Muscle of arm (tissue), 1 donor: ENCODE measurements at regions not wholly inside any gene's neighbourhood (a gene's known extent, or its start where the extent isn't known, plus 50 kb on each side); places are given as distances from the start of the nearest gene placed in this dataset.
A peak's percentile ranks its signal among the peaks of the same experiment; 100 is the strongest.

ENCODE experiments used
- DNase-seq: peaks from one replicate; pipeline ENCODE4 v3.0.0-alpha.2; 2013

DNA sequence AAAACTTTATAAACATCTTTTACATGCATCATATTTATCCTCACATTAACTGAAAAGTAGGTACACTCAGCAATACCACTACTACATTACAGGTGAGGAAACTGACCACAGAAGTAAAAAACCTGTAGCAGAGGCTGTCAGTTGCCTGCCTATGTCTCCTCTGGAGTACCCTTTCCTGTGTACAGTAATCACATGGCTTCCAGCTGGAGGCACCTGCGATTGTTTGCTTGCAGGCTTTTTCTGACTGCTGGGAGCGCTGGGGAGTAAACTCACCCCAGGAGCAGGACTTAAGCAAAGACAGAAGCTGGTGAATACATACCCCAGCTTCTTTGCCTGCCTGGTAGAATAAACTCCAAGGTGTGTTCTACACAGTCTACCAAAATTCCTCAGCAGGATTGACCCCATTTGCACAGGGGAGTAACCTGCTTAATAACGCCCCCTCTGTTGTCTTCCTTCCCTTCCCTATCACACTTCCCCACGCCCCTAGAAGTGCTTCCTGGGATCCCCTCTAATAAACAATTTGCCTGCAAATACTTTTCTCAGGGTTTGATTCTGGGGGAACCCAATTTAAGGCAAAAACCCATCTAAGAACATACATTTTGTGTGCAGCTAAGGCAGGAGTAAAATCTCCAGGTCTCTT is 138.9 kb downstream of the PTH2R start:
- no peak for DNase-seq

- no peak for DNase-seq
Observed at GRCh38 chr2:208546107-208546506, 139.5 kb downstream of the PTH2R start.

DNA sequence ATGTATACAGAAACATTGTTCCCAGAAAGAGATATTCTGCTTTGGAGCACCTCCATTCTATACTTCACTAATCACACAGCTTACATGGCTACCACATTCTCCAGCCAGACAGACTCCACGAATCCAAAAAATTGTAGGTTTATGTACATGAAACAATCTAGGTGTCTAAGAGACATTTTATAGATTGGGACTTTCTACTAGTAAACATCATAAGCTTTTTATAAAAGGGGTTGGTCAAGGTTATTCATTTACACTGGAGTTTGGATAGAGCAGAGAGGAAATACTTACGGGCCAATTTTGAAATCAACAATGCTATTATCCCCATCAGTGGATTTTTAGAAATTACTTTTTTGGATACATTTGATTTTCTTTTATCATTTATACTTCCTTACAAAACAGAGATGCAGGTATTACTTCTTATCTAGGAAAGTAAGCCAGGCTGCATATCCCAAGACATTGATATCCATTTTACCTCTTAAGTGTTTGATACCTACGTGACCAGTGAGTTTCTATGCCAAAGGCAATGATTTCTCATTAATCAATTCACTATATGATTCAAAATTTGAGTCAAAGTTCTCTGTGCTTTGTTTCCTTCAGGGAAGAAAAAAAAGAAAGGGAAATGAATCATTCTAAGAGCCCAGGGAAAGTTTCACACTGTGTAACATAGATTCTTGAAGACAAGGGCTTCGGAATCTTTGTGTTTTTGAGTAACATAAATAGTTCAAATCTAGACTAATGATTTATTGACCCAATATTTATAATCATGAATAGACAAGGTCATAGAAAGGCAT is 140.5 kb downstream of the PTH2R start:
- DNase-seq: no peak

- no peak for DNase-seq
Observed at GRCh38 chr2:208548700-208549099, 142.1 kb downstream of the PTH2R start.

- no peak for DNase-seq
Observed at GRCh38 chr2:208549546-208550158, 143.1 kb downstream of the PTH2R start.

GRCh38 chr2:208552943-208553342 is 146.4 kb downstream of the PTH2R start:
- no peak for DNase-seq

DNA sequence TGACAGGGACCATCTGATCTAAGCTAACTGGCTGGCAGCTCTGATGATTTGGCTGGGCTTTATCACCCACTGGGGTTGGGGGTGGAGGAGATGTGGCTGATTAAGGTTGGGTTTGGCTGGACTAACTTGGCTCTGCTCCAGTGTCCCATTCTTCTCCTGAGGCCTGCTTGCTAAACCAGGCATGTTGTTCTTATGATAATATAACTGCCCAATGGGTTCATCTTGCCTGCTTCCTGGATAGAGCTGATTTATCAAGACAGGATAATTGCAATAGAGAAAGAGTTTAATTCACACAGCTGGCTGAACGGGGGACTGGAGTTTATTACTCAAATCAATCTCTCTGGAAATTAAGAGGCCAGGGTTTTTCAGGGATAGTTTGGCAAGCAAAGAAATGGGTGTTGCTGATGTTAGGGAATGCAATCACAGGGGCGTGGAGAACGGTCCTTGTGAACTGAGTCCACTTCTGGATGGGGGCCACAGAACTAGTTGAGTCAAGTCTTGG is 150.4 kb downstream of the PTH2R start:
- no peak for DNase-seq

- no peak for DNase-seq
Observed at GRCh38 chr2:208565690-208566416, 159.3 kb downstream of the PTH2R start.

DNA sequence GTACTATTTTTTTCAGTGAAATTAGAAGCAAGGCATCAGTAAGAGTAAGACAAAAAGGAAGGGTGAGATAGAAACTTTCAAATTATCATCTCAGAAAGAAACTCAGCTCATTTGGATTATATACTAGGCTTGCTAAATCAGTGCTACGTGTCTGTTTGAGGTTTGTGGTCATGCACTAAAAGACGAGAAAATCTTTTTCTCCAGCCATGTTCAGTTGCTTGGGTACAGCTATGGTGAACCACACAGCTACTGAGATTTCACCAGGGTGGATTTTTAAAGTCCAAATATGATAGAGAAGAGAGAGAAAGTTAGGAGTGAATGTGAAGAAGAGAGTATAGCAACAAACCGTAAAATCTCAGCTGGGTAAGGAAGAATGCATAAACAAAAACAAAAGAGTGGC is 161.6 kb downstream of the PTH2R start:
- DNase-seq: no peak

DNA sequence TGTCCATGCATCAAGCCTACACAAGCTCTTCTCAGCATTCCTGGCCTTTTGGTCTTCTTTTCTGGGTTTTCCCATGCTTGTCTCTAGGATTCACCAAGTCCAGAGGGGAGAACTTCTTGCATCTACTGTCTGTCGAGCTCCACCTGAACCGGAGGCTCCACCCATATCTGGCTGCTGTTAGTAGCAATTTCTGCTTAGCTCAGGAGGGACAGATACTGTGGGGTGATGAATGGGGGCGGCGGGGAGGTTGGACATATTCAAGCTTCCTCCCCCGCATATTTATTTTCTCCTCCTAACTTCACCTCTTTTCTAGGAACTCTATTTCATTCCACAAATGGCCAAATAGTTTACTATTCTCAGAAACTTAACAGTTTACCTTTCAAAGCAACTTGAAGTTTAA is 163.5 kb downstream of the PTH2R start:
- DNase-seq: no peak

DNA sequence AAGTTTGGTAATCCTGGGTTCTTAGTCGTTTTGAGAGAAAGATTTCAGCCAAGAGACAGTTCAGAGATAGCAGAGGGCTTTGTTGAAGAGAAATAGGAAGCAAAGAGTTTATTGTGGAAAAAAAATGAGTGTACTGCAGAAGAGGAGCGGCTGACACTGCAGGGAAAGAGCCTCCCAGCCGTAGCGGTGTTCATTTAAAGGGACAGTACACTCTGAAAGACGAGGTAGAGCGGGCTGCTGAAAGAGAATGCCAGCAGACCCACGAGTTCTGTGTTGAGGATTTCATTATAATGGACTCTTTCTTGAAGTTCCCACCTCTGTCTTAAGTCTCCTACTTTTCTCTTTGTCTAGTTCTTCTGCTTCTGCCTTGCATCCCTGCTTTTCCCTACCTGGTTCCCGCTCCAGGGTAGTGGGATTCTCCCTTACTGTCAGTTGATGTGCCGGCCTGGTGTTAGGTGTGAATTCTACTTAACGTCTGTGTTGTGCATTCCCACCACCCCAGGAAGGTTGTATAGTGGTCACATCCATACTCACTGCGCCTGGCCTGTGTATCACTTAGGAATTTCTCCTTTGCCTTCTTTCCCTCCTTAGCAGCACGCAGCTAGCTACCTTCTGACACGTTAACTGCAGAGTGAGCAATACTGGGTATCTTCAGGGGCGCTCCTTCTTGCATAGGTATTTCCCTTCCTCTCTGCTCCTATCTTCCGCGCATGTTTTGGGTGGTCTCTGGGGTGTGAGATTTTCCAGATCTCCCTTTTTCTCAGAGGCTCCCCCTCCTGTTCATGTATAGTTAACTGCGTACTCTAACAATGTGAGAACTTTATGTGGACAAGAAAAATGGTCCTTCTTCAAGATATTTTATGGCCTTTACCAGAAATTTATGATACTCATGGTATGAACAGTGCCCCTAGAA is 164.5 kb downstream of the PTH2R start:
- DNase-seq: no peak

DNA sequence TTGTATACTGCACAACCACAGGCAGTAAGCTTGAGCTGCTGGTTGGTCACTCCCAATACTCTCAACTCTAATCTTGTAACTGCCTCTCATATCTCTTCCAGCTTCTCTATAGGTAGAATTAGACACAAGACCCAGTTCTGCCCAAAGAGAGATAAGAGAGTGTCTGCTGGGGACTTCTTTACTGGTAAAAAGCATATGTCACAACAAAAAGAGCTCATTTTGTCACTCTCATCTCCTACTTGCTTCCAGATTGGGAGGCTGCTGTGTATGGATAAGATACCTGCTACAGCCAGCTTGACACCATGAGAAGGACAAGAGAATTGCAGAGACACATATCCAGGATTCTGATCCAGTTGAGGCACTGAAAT is 165.2 kb downstream of the PTH2R start:
- no peak for DNase-seq

GRCh38 chr2:208573569-208573968 is 167.0 kb downstream of the PTH2R start:
- peak; percentile 19 for DNase-seq

DNA sequence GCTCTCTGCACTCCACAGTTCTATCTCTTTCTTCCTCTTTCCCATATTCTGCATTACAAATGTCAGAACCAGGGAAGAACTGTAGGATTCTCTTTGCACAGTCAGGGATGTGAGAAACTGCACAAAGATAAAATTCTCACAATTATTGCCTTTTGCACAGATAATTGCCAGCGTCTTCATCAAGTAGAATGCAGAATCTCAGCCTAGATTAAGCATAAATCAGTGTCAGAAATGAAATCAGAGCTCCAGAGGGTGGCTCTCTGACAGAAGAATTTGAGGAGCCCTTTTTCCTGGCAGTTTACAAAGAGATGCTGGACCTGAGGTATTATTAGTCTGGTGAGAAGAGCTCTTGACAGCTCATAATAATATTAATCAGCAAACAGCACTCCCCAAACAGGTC is 173.1 kb downstream of the PTH2R start:
- no peak for DNase-seq

DNA sequence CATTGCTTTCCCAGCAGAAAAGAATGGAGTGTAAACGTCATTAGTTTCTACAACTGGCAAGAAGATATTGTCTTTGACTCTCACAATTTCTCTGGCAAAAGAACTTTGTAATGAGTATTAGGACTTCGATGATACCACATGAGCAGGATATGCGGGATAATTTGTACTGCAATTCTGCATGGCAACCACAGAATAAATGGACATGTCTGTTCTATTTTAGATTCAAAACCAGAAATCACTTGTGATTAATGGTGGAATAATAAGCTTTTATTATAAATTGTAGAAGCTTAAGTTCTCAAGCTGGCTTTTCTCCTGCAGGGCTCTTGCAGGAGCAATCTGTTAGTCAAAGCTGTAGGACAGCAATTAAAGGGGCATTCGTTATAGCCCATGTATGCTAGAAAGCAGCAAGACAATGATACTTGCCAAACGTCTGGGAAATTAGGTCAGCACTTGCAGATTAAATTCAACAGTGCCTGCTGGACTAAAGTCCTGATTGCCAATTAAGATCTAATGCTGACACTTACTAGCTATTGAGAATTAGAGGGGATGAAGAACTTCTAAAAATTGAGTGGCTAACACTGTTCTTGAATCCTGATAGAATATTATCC is 177.9 kb downstream of the PTH2R start:
- no peak for DNase-seq

DNA sequence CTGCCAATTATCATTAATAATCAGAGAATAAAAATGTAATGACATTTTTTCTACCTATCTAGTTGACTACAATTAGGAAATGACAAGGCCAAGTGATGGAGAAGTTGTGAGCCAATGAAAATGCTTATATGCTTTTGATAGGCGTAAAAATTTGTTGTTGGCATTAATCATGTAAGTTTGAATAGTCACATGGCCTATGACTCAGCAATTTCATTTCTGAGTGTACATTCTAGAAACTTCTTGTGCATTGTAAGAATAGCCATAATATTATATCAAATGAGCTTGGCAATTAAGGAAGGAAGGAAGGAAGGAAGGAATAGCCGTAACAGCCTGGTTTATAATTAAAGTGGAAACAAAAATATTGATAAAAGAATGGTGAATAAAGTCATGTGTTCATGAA is 179.9 kb downstream of the PTH2R start:
- no peak for DNase-seq

GRCh38 chr2:208594642-208595385 is 188.2 kb downstream of the PTH2R start:
- DNase-seq: no peak

DNA sequence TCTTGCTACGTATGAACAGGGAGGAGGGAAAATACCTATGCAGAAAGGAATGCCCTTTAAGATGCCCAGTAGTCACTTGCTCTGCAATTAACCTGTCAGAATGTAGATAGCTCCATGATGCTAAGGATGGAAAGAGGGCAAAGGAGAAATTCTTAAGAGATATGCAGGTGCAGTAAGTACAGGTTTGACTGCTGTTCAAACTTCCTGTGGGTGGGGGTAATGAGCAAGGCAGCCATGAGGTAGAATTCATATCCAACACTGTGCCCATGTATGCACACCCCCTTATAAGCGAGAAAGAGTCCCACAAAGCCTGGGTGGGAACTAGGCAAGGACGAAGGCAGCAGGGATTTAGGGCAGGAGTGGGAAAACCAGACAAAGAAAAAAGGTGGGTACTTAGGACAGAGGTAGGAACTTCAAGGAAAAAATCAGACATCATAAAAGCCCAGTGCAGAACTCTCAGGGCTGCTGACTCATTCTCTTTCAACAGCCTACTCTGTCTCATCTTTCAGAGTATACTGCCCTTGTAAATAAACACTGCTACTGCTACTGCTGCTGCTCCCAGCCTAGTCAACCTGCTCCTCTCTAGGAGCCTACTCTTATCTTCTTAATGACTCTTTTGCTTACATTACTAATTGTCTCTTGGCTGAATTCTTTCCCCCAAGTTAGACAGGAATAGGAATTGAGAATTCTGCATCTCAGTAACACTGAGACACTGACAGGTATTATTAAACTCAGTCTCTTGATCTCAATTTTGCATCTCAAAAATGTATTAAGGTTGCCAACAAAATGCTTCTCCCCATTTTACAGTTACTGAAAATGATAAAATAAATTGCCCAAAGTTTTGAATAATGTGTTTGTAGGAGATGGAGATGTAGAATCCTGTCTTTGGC is 189.0 kb downstream of the PTH2R start:
- DNase-seq: no peak

DNA sequence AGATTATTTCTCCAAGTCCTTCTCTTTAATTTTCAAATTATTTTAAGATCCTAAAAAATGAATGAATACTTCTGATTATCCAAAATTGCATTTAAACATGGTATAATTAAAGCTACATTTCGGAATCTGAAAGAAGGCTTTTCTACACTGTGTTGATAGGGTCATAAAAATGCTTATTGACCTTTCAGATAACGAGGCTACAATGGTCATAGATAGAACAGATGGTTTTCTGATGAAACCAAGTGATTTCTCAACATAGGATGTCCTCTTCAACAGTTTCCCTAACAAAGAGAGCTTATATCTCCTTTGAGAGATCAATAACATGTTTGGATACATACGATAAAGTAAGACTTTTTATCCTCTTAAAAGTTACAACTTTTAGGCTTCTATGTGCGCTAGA is 201.1 kb downstream of the PTH2R start:
- no peak for DNase-seq
